Keratinocyte (primary cell): ENCODE measurements at regions not wholly inside any gene's neighbourhood (a gene's known extent, or its start where the extent isn't known, plus 50 kb on each side); places are given as distances from the start of the nearest gene placed in this dataset.

Experiments used
- CTCF ChIP-seq, 3 experiments: IDR thresholded peaks in 1 of 3; conservative IDR thresholded peaks in 1 of 3; optimal IDR thresholded peaks in 1 of 3; 2 replicates in 2 of 3; 3 replicates in 1 of 3; pipeline versions ENCODE3 to v1.5.1; 2011; ENCODE audit warnings: low read length in 3 of 3, mild to moderate bottlenecking in 3 of 3, moderate library complexity in 2 of 3, control low read depth in 1 of 3, inconsistent platforms in 1 of 3; ENCODE audit not compliant: insufficient read depth in 2 of 3; ENCODE audit errors: extremely low read depth in 1 of 3
- EZH2 ChIP-seq: IDR thresholded peaks from one replicate; pipeline ENCODE4 v1.6.1; 2012; ENCODE audit warnings: inconsistent platforms, mild to moderate bottlenecking, low read length, moderate library complexity

- TF ChIP-seq CTCF (optimal IDR thresholded peaks at IDR 0.05 in 1 of 3, IDR thresholded peaks at IDR 0.05 in 1 of 3, conservative IDR thresholded peaks at IDR 0.05 in 1 of 3; ENCODE audit: extremely low read depth in 1 of 3, insufficient read depth in 2 of 3, low read length in 3 of 3) (no peak), EZH2 (no peak)
These were observed 102.8 kb upstream of the COL11A1 start for GRCh38 chr1:103211073-103211472.
